ENCODE measurements at regions not wholly inside any gene's neighbourhood (a gene's known extent, or its start where the extent isn't known, plus 50 kb on each side); places are given as distances from the start of the nearest gene placed in this dataset.
A peak's percentile ranks its signal among the peaks of the same experiment; 100 is the strongest.

DNA sequence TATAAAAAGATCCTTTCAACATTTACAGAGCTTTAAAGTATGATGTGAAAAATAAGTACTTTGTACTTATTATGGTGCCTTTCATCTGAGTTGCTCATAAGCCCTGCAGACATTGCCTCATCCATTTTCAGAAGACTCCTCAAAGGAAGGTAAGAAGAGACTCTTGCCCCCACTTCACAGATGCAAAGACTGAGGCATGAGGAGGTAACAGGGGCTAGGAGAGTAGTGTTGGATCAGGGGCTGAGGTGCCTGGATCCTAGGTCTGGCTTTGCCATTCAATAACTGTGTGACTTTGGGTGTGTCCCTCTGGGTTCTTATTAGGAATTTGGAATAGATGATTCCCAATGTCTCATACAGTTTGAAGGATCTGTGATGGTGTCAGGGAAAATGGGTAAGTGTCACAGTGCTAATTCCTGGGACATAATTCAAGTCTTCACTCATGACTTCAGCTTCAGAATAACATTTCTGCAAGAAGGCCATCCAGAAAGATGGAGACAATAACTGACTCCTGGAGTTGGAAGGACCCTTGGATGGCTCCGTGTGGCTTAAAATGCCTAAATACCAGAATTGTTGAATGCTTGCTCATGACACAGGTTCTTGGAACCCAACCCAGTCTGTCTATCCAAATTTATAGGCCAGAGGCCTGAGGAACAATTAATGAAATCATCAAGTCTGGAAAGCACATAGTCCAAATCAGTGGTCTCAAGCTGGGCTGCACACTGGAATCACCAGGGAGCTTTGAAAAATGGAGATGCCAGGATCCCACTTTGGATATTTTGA, 93.1 kb upstream of the RUNX1 start:
- peak; percentile 49 for DNase-seq (ENCODE audit: low read depth, low spot score)

DNA sequence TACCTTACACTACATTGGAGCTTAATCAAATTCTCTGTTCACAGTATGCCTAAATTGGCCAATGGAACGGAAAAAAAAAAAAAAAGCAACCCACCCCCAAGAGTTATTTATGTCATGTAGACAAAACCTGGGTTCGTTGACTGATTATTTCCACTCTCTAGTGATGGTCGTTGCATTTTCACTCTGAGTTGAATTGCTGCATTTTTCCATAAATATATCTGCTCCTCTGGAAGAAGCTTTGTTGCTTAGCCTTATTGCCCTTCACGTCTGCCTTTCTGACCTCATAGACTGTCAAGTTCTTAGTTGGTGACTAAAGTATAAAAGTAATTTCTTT, 90.2 kb upstream of the RUNX1 start:
- no peak for DNase-seq (ENCODE audit: low read depth, low spot score)

DNA sequence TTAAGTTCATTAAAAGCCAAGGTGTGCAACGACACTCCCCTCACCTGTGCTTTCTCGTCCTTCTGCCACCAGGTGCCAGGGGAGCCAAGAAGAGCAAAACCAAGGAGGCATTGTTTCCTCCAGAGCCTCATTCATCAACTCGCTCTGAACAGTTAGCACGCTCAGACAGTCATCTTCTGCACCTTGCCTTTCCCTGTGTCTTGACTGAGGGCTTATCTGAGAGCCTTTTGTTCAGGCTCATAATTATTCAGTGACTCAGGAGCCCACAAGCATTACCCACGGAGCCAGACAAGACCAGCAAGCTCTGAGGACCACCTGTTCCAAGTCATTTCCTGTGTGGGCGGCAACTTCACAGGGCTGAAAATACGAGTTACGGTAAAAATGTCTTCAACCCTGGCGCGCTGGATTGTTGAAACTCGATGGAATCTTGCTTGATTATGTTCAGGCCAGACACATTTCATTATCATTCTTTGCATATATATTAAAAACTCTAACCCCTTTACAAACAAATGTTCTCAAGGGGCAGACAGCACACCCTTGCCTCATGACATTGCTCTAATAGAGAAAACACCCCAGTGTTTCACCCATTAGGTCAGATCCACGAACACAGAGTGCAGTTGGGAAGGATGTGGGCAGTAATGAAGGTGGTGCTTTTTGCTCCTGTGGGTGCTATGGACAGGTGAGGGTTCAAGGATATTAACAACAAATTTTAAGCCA, 89.7 kb upstream of the RUNX1 start:
- DNase-seq (ENCODE audit: low read depth, low spot score), result peak; percentile 97

DNA sequence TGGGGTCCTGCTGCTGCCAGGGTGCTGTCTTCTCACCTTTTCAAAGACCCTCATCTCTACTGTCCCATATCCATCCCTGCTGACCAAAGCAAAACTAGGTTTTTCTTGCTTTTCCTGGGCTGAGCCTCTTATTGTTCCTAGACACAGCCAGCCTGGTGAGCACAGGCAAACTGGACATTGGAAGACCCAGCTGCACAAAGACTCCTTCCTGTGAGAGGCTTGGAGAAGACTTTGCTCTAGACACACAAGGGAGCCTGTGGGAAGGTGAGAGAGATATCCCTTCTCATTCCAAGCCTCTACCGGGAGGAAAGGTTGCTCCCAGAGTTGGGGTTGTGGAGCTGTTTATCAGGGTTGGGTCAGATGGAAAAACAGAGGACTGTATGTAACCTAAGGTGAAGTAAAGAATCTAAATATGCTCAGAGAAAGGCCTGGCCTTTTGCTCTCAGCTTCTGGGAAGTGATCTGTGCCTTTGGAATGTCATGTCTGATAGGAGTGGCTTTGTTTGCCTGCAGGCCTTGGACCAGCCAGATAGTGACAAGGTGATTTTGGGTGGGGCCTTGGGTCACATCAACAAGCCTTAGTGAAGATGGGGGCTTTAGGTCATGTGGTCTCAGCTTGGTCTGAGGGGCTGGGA, 87.6 kb upstream of the RUNX1 start:
- peak; percentile 80 for DNase-seq (ENCODE audit: low read depth, low spot score)

DNA sequence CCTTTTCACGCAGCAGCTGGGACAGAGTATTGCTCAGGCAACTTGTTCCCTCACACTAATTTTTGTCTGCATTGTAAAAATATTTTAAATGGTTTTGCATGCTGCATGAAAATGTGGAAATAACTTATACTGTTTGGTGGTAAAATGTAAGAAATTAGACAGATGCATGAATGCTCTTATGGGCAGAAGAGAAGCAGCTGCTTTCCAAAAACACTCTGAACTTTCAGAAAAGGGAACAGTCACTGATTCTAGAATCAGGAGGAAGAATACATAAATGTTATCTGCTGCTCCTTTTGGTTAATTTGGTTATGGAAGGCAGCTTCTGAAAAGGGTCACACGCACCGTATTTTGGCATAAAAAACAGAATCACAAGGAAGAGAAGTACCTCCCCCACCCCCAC, 87.0 kb upstream of the RUNX1 start:
- DNase-seq (ENCODE audit: low read depth, low spot score), result no peak

DNA sequence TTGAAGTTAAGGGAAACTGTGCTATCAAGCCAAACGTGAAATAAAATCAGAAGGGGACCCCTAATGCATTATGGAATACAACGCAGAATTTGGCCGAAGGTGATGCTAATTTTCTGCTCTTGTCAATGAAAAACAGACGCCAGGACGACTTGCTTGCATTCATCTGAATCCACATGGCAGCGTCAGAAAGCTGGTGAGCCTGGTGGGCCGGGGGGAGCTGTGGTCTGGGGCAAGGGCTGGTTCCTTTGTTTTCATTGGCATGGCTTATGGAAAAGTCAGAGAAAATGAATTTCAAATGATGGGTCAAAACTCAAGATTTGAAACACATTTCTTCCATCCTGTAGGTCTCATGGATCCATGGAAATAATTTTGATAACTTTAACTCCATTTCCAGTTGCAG, 86.4 kb upstream of the RUNX1 start:
- peak; percentile 34 for DNase-seq (ENCODE audit: low read depth, low spot score)

DNA sequence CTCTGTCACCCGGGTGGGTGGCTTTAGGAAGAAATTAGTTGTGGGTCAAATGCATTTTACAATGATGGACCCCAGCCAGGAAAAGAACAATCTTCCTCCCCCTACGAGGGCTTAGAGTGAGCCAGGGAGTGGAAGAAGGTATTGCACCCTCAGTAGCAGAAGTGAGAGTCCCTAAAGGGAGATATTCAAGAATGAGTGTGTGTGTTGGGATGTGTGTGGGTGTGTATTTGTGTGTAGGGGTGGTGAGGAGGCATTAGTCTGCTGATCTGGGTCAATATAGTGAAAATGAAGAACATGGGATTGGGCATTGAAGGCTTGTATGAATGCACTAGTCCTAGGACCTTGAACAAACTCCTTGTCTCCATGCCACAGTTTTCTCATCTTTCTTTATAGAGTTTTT, 85.2 kb upstream of the RUNX1 start:
- no peak for DNase-seq (ENCODE audit: low read depth, low spot score)

DNA sequence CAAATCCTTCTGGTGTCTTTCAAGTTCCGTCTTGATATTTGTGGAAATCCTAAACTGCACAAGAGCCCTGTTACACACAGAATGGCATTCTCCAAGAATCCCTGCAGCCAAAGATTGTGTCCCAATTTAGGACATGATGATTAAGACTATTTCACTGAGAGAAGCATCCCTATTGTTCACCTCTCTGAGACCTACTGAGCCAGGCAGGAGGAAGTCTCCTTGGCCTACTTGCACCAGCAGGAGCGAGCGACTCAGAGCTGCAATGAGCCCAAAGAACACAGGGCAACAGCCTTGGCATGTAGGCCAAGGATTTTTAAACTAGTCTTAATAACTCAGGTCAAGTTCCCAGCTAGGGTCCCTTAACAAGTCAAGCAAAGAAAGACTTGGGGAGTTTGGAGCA, 79.4 kb upstream of the RUNX1 start:
- no peak for DNase-seq (ENCODE audit: low read depth, low spot score)

DNA sequence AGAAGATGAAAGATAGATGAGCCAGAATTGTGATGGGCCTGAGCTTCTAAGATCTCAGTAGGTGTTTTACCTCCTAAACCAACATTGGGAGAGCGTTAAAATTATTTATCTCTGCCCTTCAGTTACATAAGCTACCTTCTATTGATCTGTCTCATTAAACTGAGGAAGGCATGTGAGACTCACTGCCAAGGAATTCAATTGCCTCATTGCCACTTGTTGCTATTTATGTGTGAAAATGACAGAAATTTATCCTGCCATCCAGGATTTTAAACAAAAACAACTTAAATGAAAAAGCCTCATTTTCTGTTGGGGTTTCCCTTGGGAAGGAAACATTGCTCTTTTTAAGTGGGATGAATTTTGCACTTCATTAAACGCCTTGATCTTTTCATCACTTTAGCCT, 78.7 kb upstream of the RUNX1 start:
- peak; percentile 41 for DNase-seq (ENCODE audit: low read depth, low spot score)

DNA sequence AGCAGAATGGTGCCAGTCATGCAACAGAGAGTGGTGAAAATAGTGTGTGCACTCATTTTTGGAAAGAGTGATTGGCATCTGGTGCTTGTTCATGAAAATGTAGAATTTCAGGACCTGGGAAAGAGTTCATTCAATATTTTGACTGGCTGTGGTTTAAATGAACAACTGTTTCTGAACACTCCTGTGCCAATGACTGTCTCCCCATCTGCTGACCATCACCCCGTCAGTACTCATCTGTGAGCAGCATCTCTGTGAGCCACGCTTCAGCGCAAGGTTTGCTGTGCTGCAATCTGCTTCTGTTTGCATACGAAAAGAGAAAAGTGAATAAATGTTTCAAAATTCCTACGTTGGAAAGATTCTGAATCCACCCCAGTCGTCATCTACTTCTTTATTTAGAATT, 77.9 kb upstream of the RUNX1 start:
- no peak for DNase-seq (ENCODE audit: low read depth, low spot score)

DNA sequence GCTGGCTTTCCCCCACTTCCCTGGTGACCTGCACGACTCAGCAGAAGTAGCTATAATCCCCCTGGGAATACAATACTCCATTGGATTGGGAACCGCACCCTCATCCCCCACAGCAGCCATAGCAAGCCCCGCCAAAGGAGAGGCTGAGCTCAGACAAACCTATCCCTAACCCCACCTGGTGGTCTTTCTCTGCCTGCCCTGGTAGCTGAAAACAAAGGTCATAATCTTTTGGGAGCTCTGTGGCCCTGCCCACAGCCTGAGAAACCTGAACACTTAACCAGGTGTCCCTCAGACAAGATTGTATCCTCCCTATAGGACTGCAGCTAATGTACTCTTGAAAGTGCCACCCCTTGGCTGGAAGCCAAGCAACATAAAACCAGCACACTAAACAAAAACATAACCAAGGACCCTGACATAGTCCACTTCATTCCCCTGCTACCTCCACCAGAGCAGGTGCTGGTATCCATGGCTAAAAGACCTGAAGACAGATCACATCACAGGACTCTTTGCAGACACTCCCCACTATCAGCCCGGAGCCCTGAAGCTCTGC, 71.6 kb upstream of the RUNX1 start:
- no peak for DNase-seq (ENCODE audit: low read depth, low spot score)

DNA sequence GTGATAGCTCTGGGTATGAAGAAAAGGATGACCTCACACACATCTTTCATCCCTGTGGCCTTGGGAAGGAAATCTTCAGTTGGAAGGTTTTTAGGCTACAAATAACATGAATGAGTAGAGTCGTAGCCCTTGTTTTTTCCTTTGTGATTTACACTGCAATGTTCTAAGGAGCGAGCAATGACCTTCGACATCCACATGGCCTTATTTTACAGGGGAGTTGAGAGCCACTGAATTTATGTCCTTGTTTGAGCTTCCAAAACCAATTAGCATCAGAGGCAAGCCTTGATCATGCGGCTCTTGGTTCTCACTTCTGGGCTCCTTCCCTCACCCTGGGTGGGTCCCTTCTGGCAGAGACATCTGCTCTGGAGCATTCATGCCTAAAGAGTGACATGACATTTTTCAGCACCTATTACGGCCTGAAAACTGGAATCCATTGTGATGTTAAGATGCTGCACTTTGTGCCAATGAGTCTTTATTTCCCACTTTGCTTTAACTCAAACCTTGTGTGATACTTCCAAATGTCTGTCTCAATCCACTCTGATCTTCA, 70.5 kb upstream of the RUNX1 start:
- DNase-seq (ENCODE audit: low read depth, low spot score), result no peak

DNA sequence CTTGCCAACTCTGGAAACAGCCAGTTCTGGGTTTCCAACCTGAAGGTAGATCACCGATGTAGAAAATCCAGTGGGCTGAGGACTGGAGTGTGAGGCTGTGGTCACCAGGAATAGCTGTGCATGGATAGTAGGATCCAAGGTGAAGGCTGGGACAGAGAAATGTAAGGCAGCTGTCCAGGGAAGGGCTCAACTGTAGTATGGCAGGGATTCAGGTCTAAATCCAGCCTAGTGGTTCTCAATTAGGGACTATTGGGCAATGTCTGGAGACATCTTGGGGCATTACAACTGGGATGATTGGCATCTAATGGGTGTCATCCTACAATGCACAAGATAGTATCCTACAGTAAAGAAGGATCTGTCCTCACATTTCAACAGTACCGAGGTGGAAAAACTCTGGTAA, 67.7 kb upstream of the RUNX1 start:
- no peak for DNase-seq (ENCODE audit: low read depth, low spot score)

DNA sequence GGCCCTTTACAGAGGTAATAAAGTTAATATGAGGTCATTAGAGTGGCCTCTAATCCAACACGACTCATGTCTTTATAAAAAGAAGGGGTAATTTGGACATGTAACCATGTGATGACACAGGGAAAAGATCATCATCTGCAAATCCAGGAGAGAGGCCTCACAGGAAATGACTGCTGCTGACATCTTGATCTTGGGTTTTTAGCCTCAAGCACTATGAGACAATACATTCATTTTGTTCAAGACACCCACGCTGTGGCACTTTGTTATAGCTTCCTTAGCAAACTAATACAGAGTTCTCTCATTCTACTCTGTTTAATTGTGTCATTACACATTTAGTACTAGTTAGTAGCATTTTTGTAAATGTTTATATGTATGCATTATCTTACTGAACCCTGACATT, 64.0 kb upstream of the RUNX1 start:
- no peak for DNase-seq (ENCODE audit: low read depth, low spot score)

DNA sequence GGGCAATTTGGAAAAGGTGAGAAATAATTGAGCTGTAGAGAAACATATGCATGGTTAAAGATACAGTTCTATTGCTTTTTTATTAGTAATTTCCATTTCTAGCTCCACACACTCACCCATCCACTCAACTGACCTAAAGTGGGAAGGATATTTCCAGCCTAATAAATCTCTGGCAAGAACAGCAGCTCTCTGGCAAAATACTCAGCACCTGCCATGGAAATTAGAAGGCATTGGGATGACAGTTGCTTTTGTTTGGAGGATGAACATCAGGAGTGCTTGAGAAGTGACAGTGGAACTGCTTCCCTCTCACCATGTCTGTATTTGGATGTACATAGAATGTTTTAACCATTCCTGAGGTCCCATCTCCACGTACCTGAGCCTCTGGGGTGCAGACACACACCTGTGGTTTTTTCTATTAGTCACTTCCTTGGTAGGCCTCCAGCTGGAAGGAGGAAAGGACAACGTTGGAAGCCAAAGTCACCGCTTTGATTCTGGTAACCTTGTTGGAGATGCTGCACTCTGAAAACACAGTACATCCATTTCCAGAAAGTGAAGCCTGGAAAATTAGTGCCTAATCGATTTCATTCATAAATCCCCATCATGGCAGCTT, 62.3 kb upstream of the RUNX1 start:
- DNase-seq (ENCODE audit: low read depth, low spot score), result no peak

DNA sequence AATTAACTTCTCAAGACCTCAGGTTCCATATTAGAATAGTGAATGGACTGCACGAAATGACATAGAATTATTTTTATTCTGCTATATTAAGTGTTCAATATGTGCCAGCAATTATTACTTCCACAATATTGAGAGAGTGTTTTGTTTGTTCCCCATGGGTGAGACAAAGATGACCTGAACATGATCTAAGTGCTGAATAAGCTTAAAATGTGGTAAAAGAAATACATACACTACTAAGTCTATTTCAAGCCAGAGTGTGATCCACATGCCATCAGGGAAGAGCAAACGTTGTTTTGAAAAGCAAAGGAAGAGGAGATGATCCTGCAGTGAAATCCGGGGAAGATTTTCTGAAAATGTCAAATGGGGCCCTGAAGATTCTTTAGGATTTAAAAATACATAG, 59.8 kb upstream of the RUNX1 start:
- DNase-seq (ENCODE audit: low read depth, low spot score), result no peak

DNA sequence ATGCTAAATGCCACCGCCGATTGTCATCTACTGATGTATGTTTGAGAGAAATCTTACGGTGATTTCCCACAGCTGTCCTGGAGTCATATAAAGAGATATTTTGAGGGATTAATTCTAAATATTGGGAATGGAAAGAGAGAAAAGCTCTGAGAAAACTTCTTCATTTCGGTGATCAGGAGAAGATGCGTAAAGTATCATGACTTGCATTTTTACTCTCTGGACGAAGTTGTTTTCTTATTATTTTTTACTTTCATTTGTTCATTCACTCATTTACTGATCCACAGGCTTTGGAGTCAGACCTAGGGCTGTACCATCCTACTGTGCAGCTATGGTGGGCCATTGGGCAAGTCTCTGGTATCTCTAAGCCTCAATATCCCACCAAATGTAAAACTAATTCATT, 58.4 kb upstream of the RUNX1 start:
- no peak for DNase-seq (ENCODE audit: low read depth, low spot score)

DNA sequence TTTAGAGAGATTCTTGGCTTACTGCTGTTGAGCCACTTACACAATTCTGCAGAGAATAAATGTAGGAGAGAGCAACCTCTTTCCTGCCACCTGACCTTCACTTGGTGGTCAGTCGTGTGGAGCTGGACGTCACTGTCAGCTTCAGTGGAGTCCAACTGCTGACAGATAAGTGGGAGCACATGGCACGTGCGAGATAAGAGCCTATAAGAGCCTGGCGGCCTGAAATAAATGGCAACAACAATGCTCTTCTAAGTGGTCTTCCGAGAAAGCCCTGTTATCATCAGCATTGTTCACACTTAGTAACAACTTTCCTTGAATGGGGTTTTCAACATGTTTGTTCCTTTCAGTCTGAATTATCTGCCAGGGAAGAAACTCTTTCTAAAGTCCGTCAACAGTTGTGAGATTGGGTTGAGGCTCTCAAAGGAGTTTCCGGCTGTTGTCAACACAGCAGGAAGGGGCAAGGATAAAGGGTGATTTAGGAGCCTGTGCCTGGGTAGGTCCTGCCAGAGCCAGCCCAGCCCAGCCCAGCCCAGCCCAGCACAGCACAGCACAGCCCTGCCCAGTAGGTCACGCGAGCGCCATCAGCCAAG, 57.2 kb upstream of the RUNX1 start:
- no peak for DNase-seq (ENCODE audit: low read depth, low spot score)

DNA sequence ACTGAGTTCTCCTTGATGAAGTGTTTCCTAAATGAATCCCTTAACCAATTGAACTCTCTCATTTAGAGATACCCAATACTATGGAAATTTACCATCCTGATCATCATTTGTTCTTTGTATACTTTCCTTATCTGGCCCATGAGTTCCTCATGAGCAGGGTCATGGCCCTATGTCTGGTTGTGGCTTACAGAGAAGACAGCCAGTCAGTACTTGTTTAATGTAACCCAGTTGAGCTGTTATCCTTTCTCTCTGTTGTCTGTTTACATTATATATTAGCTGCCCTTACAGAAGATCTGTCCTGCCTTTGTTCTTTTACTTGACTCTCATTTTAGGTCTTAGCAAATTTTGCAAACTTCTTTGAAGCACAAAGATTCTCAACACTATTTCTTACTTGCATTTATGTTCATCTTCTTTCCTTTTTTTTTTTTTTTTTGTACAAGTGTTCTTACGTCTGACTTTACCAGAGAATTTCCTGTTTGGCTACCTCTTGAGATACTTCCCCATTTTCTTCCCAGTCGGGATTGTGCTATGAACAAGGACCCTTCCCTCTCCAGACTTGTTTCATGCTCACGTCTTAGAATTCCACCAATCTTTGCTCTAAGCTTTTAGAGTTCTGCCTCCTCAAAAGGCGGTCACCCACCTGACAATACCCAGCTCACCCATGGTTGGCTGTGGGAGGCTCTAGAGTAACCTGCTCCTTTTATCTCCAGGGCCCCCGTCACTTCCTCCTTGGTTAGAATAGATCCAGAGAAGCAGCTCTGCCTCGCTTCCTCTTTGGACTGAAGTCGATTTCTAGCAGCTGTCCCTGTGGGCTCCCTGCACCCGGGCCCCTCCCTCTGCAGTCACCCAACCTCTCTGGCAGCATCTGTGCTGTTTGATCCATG, 53.6 kb upstream of the RUNX1 start:
- no peak for DNase-seq (ENCODE audit: low read depth, low spot score)

DNA sequence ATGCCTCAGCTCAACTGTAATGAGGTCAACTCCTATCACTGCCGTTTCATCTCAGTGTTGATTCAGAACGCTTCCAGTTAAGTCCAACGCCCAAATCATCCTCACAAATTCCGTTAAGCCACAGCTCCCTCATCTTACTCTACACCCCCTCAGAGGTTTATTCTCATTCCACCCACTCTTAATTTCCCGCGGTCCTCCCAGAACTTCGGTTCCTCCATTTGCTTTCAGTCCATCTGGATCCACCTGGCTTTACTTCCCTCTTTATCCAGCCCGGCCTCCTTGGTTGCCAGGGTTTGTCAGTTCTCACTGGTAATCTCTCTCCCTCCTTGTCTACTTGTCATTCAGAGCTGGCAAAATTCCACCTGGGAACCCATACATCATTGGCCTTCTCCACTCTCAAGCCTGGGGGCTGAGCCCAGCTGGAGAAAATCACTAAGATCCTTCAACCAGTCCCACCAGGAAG, 51.3 kb upstream of the RUNX1 start:
- DNase-seq (ENCODE audit: low read depth, low spot score), result no peak

DNA sequence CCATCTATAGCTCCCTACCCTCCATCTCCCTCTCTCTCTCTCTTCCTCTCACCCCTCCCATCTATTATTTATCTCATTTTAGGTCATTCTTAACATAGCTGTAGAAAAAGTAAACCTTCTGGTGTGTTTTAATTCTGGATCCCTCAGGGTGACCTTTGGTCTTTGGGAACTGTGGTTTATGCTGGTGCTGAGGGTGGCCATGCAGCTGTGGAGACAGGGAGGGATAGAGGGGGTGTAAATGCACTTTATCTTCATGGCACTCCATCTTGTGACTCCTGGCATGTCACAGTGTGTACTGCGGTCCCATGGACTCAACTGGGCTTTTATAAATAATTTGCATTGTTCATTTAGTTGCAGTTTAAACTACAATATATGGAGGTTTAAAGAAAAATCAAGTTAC, 50.2 kb upstream of the RUNX1 start:
- DNase-seq (ENCODE audit: low read depth, low spot score), result no peak

All from astrocyte of the hippocampus (primary cell).